HG03159 (cell line): ENCODE measurements at regions not wholly inside any gene's neighbourhood (a gene's known extent, or its start where the extent isn't known, plus 50 kb on each side); places are given as distances from the start of the nearest gene placed in this dataset.
"Not testable (repeated sequence)": the region's sequence is repeated elsewhere in the genome, so short reads cannot be mapped to it uniquely, and the experiment has no call there.

Experiments used
- ATAC-seq: cut with Tn5 transposase; IDR thresholded peaks from one replicate; pipeline ENCODE4 v1.9.1; 2021; ENCODE audit warnings: mild to moderate bottlenecking, moderate library complexity; ENCODE audit not compliant: unreplicated experiment

- no peak for ATAC-seq
Observed at GRCh38 chr7:120110169-120110568, 162.8 kb upstream of the KCND2 start.

DNA sequence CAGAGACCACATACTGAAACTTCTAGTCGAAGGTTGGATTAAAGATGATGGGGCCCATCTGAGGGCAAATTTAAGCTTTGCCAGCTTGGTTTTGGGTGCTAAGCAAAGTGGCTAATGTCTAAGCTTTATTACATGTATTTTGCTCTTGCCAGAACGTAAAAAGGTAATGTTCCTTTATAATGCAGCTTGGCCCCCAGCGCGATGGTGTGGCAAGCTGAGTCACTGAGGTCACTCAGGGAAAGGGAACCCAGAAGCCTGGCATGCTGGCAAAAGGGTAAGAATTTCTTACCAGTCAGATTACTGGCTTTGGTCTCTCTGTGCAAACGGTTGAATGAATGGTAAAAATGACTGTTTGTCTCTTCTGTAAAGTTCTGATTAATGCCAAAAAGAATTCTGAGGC, 158.3 kb upstream of the KCND2 start:
- no peak for ATAC-seq

DNA sequence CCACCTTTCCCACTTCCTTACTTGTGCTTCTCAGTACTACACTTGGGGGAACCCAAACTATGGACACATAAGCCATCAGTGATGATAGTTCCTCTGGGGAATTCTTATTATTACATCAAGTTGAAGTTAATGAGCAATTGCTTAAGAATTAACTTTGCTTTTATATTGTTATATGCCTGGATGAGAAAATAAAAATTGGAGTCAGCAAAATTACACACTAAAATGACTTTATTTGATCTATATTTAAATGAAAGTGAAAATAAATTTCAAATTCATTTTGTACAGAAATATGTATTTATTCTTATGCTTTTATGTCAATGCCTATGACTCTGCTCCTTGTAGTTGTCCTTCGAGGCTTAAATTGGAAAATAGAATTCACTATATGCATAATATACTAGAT, 149.4 kb upstream of the KCND2 start:
- no peak for ATAC-seq

GRCh38 chr7:120131096-120131839, 141.7 kb upstream of the KCND2 start:
- ATAC-seq, result no peak

GRCh38 chr7:120138497-120138896, 134.5 kb upstream of the KCND2 start:
- no peak for ATAC-seq

- no peak for ATAC-seq
Observed at GRCh38 chr7:120156476-120156875, 116.5 kb upstream of the KCND2 start.

DNA sequence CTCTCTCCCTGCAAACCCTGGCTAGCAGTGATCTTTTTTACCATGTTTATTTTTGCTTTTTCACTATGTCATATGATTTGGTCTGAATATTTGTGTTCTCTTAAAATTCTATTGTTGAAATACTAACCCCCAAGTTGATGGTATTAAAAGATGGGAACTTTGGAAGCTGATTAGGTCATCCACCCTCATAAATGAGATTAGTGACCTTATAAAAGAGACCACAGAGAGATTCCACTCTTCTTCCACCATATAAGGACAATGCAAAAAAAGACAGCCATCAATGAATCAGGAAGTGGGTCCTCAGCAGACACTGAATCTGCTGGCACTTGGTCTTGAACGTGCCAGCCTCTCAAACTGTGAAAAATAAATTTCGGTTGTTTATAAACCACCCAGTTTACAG, 112.8 kb upstream of the KCND2 start:
- ATAC-seq, result no peak

DNA sequence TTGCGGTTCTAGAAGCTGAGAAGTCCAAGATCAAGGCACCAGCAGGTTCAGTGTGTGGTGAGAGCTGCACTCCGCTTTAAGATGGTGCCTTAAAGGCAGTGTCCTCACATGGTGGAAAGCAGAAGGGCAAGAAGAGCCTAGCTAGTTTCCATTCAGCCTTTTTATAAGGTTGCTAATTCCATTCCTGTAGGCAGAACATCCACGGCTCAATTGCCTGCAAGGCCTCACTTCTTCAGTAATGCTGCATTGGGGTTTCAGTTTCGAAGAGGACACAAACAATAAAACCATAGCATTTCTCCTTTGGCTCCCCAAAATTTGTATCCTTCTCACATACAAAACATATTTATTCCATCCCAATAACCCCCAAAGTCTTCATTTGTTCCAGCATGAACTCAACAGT, 109.5 kb upstream of the KCND2 start:
- ATAC-seq, result no peak

DNA sequence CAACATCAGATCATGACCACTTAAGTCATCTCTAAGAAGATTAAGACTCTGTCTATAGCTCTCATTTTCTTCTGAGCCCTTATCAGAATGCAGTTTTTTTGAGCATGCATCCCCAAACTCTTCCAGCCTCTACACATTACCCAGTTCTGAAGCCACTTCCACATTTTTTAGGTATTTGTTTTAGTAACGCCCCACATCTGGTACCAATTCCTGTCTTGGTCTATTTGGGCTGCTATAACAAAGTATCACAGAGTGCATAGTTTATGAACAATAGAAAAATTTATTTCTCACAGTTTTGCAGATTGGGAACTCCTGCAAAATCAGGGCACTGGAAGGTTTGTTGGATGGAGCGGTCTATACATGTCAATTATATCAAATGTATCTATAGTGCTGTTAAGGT, 107.7 kb upstream of the KCND2 start:
- no peak for ATAC-seq

GRCh38 chr7:120168066-120168465, 104.9 kb upstream of the KCND2 start:
- ATAC-seq, result no peak

DNA sequence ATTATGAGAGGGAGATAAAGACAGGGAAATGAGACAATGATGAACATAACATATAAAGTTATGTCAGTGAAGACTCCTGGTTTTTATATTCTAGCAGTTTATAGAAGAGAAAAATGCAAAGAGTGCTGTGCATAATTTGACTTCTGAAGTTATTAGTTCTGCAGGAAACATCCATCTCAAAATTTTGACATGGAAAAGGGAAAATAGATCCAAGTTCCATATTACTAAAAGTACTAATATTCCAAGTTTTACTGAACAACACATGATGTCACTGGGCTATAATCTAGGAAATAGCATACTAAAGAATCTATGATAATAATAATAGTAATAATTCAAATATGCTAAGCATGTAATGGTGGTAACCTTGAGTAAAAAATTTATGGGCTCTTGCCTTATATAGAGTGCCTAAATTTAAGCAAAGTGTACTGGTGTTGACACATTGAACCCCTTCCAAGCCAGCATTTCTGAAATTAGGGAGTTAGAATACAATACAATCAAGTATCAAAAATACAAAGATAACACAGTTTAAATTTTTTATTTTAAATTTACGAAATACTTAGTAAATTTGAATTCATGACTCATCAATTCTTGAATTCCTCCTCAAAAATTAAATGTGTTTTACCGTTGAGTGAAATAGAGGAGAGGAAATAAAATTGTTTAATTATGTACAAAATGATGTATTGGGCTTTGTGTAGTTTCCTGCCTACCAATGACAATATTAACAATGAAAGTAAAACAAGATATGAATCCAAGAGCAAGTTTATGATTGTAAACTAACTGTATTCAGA, 102.8 kb upstream of the KCND2 start:
- ATAC-seq, result no peak

DNA sequence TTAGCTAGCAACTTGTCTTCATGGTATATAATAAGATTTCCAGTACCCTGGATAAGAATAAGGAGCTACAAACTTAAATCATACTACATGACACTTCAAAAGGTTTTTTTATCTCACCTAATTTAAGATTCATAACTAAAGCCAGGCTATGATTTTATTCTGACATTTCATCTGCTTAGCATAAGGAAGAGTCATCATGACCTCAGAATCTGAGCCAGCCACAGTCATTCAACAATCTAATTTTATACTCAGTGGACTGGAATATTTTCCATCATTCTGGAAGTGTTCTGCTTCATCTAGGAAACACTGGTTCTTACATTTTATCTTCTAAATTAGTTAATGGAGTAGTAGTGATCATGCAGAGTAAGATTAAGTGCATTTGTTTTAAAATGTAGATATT, 102.1 kb upstream of the KCND2 start:
- no peak for ATAC-seq

GRCh38 chr7:120171406-120171805, 101.6 kb upstream of the KCND2 start:
- no peak for ATAC-seq

GRCh38 chr7:120180221-120180620, 92.8 kb upstream of the KCND2 start:
- no peak for ATAC-seq

DNA sequence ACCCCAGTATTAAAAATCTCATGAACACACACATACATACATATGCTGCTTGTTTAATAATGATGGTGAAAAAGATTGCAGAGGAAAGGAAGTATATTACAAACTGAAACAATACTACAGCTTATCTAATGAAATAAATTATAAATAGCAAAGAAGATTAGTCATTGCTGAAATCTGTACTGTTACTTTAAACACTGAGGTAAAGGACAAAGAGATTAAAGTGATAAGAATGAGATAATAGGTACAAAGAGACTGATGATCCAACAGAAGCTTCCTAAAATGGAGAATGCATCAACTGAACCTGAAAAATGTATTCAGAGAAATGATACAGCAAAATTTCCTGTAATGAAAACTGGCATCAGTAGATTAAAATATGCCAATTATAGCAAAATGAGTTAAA, 91.5 kb upstream of the KCND2 start:
- ATAC-seq, result no peak

GRCh38 chr7:120184866-120185265, 88.1 kb upstream of the KCND2 start:
- ATAC-seq, result no peak

DNA sequence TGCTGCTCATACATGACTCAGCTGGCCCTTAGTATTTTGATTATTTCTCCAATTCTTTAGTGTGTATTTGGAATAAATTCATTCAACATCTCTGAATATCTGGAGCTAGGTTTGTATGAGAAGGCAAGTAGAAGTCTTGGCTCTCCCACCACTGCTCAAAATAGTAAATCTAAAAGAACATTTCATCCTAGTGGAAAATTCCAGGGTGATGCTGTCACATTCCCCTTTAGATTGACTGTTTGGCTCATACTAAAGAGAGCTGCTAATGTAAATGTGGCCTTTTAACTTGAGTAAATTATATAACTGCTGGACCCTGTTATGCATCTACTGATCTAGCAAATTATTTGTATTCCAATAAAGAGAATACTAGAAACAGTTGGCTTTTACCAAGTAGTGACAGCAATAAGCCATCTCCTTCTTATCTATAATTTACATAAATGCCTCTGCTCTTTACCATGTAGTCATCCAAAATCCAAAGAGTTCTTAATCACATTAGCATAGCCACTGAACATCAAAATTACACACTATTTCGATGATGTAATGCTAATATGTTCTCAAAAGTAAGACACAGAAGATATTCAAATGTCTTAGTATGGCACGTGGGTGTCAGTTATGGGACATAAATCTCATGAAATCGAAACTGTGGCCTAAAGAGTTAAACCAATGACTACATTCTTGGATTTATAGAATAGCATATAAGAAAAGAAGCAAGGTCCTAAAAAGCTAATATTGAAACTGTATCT, 86.9 kb upstream of the KCND2 start:
- ATAC-seq, result no peak

GRCh38 chr7:120186688-120187087, 86.3 kb upstream of the KCND2 start:
- ATAC-seq, result no peak

GRCh38 chr7:120189623-120190022, 83.4 kb upstream of the KCND2 start:
- ATAC-seq, result no peak

GRCh38 chr7:120190109-120190508, 82.9 kb upstream of the KCND2 start:
- no peak for ATAC-seq

DNA sequence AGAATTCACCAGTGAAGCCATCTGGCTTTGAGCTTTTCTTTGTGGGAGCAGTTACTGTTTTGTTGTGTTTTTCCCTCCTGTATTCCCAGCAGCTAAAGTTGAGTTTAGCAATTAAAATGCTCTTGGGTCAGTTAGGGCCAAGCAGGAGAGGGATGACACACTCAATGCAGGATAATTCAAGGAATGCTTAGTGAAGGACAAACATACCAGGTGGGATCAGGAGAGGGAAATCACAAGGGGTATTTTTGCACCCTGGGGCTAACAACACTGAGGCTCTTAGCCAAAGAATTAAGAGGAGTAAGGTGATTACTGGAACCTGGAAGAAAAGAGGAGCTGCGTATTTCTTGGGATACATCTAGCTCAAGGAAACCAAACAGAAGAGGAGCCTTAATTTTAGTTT, 82.4 kb upstream of the KCND2 start:
- no peak for ATAC-seq

- ATAC-seq, result not testable (repeated sequence)
Observed at GRCh38 chr7:120191423-120191822, 81.6 kb upstream of the KCND2 start.
